Epithelial cell of proximal tubule (primary cell): ENCODE measurements at regions not wholly inside any gene's neighbourhood (a gene's known extent, or its start where the extent isn't known, plus 50 kb on each side); places are given as distances from the start of the nearest gene placed in this dataset.

Source experiments
- DNase-seq: peaks from one replicate; pipeline ENCODE4 v3.0.0-alpha.2; 2011; ENCODE audit warnings: low read depth
- H3K4me3 ChIP-seq: 2 replicates; pipeline ENCODE4 v1.5.1; 2011; ENCODE audit warnings: low read depth, mild to moderate bottlenecking, low read length
- CTCF ChIP-seq: conservative IDR thresholded peaks from 2 replicates; pipeline ENCODE4 v1.5.1; 2012; ENCODE audit warnings: low read depth, mild to moderate bottlenecking, low read length

- no peak for TF ChIP-seq CTCF
- H3K4me3 ChIP-seq: peak overlapping the region; percentile 68
- DNase-seq: no peak
These were observed 258.2 kb upstream of the STARD13 start for GRCh38 chr13:33543631-33544265.

- H3K4me3 ChIP-seq: no peak overlapping the region
- DNase-seq: no peak
- TF ChIP-seq CTCF: no peak
These were observed 258.8 kb upstream of the STARD13 start for GRCh38 chr13:33544308-33544707.

DNA sequence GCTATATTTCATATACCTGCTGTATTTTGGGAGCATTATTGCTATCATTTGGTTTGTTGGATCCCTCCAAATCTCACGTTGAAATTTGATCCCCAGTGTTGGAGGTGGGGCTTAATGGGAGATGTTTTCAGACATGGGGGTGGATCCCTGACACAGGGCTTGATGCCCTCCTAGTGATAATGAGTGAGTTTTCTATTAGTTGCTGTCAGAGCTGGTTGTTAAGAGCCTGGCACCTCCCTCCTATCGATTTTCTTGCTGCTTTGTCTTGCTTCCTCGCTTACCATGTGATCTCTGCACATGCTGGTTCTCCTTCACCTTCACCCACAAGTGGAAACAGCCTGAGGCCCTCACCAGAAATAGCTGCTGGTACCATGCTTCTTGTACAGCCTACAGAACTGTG is 259.9 kb upstream of the STARD13 start:
- DNase-seq: no peak
- no peak for TF ChIP-seq CTCF
- no peak overlapping the region for H3K4me3 ChIP-seq

- no peak for DNase-seq
- H3K4me3 ChIP-seq: no peak overlapping the region
- no peak for TF ChIP-seq CTCF
These were observed 261.5 kb upstream of the STARD13 start for GRCh38 chr13:33547035-33547434.

- TF ChIP-seq CTCF: no peak
- DNase-seq: no peak
- no peak overlapping the region for H3K4me3 ChIP-seq
These were observed 262.5 kb upstream of the STARD13 start for GRCh38 chr13:33548069-33548468.

GRCh38 chr13:33550276-33550675 is 264.7 kb upstream of the STARD13 start:
- no peak overlapping the region for H3K4me3 ChIP-seq
- DNase-seq: no peak
- no peak for TF ChIP-seq CTCF

GRCh38 chr13:33550885-33551284 is 265.3 kb upstream of the STARD13 start:
- no peak for DNase-seq
- TF ChIP-seq CTCF: no peak
- H3K4me3 ChIP-seq: no peak overlapping the region
